GM12873 (cell line): ENCODE measurements at regions not wholly inside any gene's neighbourhood (a gene's known extent, or its start where the extent isn't known, plus 50 kb on each side); places are given as distances from the start of the nearest gene placed in this dataset.

ENCODE experiments used
- TF ChIP-seq, protein P1 (sequence below): IDR thresholded peaks from 2 replicates; pipeline ENCODE4 v1.5.1; 2012; ENCODE audit warnings: low read depth, mild to moderate bottlenecking, moderate library complexity, low read length, control low read depth; ENCODE audit not compliant: insufficient read depth; ENCODE audit errors: missing control alignments

DNA sequence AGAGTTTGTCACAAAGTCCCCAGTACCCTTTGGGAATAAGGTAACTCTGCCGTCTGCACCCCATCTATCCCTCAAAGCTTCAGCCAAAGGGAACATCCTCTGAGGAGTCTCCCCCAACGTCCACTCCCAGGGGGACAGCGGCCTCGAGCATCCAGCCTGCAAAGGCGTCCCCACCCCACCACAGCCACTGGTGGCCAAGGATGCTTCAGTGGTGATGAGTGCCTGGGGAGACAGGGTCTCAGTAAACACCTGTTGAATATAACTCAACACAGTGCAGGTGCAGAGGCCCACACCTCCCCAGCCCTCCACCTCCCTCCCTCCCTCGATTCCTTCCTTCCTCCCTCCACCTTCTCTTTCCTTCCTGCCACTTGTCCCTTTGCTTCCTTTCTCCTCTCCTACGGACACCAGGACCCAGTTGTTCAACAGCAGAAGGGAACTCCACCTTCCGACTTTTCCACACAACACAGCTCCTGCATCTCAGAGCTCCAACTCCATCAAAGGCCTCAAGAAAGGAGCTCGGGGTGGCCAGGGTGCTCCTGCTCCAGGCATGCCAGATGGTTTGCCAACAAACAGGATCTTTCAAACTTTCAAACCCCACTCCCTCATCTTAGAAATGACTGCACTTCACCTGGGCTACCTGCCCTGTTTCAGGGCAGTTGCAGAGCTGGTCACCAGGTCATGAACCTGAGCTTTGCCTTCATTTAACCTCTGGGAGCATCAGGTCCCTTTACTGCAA, 87.8 kb upstream of the SNTG2 start:
- TF ChIP-seq, protein P1, sequence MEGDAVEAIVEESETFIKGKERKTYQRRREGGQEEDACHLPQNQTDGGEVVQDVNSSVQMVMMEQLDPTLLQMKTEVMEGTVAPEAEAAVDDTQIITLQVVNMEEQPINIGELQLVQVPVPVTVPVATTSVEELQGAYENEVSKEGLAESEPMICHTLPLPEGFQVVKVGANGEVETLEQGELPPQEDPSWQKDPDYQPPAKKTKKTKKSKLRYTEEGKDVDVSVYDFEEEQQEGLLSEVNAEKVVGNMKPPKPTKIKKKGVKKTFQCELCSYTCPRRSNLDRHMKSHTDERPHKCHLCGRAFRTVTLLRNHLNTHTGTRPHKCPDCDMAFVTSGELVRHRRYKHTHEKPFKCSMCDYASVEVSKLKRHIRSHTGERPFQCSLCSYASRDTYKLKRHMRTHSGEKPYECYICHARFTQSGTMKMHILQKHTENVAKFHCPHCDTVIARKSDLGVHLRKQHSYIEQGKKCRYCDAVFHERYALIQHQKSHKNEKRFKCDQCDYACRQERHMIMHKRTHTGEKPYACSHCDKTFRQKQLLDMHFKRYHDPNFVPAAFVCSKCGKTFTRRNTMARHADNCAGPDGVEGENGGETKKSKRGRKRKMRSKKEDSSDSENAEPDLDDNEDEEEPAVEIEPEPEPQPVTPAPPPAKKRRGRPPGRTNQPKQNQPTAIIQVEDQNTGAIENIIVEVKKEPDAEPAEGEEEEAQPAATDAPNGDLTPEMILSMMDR = no peak

DNA sequence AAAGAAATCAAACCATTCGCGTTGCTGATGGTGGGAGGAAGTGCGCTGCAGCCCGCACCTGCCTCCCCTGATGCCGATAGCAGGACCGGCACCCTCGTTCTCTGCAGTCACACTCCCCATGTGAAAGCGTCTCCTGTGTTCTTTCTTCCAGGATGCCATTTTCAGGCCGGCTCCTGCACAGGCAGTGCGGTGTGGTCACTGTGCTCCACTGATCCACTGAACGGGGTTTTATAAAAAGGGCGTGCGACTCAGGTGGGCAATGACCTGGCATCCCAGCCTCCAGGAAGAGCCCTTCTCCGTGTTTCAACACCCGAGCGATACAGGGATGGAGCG, 88.3 kb upstream of the SNTG2 start:
- TF ChIP-seq, protein P1 = no peak

DNA sequence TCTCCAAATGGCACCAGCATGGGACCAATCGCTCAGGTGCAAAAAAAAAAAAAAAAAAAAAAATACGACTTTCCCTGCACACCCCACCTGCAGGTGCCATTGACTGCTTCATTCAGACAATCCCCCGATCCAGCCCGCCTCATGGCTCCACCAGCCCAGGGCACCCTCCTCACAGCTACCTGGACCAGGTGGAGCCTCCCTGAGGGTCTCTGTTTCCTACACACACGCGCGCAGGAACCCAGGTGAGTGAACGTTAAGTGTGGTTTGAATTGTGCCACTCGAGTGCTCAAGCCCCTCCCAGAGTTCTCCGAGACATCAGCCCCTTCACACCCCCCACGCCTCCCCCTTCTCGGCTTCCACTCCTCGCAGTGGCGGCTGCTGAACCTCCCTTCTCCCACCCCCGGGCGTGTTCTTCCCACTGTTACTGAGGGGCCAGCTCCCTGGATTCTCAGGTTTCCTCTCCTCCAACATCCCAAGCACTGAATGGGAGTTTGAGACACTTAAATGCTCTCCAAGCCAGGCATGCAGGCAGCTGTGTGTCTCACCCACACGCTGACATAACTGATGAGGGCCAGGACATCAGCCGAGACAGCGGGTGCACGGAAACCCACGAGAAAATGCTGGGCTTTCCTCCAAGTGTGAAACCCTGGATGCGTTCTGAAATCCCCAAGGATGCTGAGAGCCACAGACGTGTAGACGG, 88.8 kb upstream of the SNTG2 start:
- TF ChIP-seq, protein P1 = no peak

DNA sequence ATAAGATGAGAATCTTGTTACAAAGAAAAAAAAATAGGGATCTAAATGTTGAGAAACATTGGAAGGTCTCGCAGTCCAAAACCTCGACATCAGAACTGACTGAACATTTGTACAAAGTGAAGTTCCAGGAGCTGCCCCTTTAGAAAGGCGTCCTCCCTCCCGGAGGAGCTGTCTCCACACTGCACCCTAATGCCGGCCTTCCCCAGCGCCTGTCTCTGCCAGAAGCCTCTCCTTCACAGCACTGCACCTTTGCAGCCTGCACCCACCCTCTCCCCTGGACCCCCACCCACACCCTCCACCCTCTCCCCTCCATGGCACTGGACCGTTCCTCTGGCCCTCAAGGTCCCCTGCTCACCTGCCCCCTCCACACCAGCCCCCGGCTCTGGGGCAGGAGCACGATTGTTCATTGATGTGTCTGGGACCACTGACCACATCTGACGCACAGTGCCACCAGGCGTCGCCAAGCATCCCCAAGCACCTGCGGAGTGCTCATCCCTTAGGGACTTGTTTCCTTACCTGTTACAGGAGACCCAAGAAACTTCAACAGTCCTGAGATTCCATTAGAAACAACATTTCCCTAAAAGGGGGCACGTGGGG, 90.3 kb upstream of the SNTG2 start:
- TF ChIP-seq, protein P1 = no peak

DNA sequence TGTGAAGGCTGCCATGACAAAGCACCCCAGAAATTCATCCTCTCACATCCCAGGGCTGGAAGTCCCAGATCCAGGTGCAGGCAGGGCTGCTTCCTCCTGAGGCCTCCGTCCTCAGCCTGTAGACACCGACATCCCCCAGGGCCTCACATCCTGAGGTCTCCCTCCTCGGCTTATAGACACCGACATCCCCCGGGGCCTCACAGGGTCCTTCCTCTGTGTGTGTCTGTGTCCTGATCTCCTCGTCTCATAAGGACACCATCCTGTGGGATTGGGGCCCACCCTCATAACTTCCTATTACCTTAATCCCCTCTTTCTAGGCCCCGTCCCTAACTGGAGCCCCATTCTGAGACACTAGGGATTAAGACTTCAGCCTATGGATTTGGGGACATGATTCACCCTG, 92.0 kb upstream of the SNTG2 start:
- TF ChIP-seq, protein P1 = no peak

DNA sequence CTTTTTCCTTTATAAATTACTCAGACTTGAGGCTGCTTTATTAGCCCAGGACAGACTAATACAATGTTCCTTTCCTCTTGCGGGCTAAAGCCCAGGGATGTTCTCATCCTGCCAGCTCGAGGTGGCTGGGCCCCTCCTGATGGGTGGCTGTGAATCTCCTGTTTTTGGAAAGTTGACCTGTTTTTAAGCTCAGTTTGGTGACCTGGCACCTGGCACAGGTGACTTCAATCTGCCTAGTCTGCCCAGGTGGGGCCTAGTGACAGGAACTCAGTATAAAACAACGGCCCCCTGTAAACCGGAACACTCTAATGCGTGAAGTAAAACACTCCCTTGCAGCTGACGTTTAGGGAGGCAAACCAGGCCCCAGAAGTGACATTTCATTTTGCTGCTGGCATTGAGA, 92.7 kb upstream of the SNTG2 start:
- TF ChIP-seq, protein P1 = no peak

DNA sequence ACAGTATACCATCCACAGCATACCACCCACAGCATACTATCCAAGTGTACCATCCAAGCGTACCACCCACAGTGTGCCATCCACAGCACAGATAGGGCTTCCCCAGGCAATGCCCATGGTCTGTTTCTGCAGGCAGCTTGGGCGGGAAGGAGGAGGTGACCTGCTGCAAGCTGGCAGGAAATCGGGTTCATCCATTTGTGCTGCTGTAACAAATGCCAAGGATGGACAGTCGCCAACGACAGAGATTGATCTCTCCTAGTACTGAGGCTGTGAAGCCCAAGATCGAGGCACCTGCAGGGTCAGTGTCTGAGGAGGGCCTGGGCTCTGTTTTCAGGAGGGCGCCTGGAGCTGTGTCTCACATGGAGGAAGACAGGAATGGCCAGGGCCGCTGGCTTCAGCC, 93.6 kb upstream of the SNTG2 start:
- TF ChIP-seq, protein P1 = no peak
